DND-41 (cell line): ENCODE measurements at regions not wholly inside any gene's neighbourhood (a gene's known extent, or its start where the extent isn't known, plus 50 kb on each side); places are given as distances from the start of the nearest gene placed in this dataset.

ENCODE experiments used
- CTCF ChIP-seq: IDR thresholded peaks from 2 replicates; pipeline ENCODE4 v1.5.1; 2012; ENCODE audit warnings: borderline replicate concordance, low read length, moderate library complexity, mild to moderate bottlenecking; ENCODE audit not compliant: poor library complexity, severe bottlenecking; ENCODE audit errors: extremely low read depth
- EZH2 ChIP-seq: IDR thresholded peaks from 3 replicates; pipeline ENCODE4 v1.6.1; 2012; ENCODE audit warnings: borderline replicate concordance, low read depth, mild to moderate bottlenecking, moderate library complexity, low read length, inconsistent platforms; ENCODE audit not compliant: severe bottlenecking

- no peak for TF ChIP-seq CTCF
- no peak for TF ChIP-seq EZH2
These were observed 154.5 kb downstream of the PHLDA1 start for GRCh38 chr12:75876832-75877762.
